SU-DHL-6 (cell line): ENCODE measurements at regions not wholly inside any gene's neighbourhood (a gene's known extent, or its start where the extent isn't known, plus 50 kb on each side); places are given as distances from the start of the nearest gene placed in this dataset.

Experiments
- H2AFZ ChIP-seq: fragments of 200-600 bp; sonication (generic); 2 replicates; pipeline ENCODE4 v1.6.1; 2014; ENCODE audit warnings: low read depth, mild to moderate bottlenecking, moderate library complexity, mixed read lengths, antibody characterized with exemption, low read length; ENCODE audit not compliant: severe bottlenecking
- H3F3A ChIP-seq: fragments of 200-600 bp; shearing (Covaris generic); 2 replicates; pipeline ENCODE4 v1.6.0; 2016; ENCODE audit warnings: antibody characterized with exemption, mild to moderate bottlenecking; ENCODE audit not compliant: insufficient read depth
- H3K27ac ChIP-seq: fragments of 200-600 bp; sonication (generic); 2 replicates; pipeline ENCODE4 v1.5.1; 2016; ENCODE audit warnings: low read depth, mild to moderate bottlenecking, low read length, moderate library complexity, mixed read lengths
- H3K27me3 ChIP-seq: fragments of 200-600 bp; sonication (generic), shearing (Covaris generic); 2 replicates; pipeline ENCODE4 v1.6.0; 2014; ENCODE audit warnings: mild to moderate bottlenecking, low read length
- H3K36me3 ChIP-seq: fragments of 200-600 bp; sonication (generic); 2 replicates; pipeline ENCODE4 v1.6.1; 2014; ENCODE audit warnings: mild to moderate bottlenecking, low read length, mixed read lengths
- H3K4me2 ChIP-seq: fragments of 300-600, 200-600 bp; shearing (Covaris generic), sonication (generic); 2 replicates; pipeline ENCODE4 v1.6.0; 2014; ENCODE audit warnings: low read length, low read depth, mild to moderate bottlenecking; ENCODE audit not compliant: poor library complexity, severe bottlenecking
- H3K4me3 ChIP-seq: fragments of 200-600 bp; sonication (generic); 2 replicates; pipeline ENCODE4 v1.5.1; 2014; ENCODE audit warnings: antibody characterized with exemption, low read length, mild to moderate bottlenecking, mixed read lengths; ENCODE audit not compliant: insufficient read depth, poor library complexity, severe bottlenecking
- H3K79me2 ChIP-seq: fragments of 200-600 bp; sonication (generic); 2 replicates; pipeline ENCODE4 v1.6.1; 2014; ENCODE audit warnings: mild to moderate bottlenecking, low read length, moderate library complexity; ENCODE audit not compliant: insufficient read depth
- H3K9ac ChIP-seq: fragments of 200-600 bp; sonication (generic); 2 replicates; pipeline ENCODE4 v1.7.0; 2014; ENCODE audit warnings: mild to moderate bottlenecking, low read length
- H3K9me2 ChIP-seq: fragments of 200-600 bp; sonication (generic); replicated peaks from 2 replicates; pipeline ENCODE4 v1.6.1; 2014; ENCODE audit warnings: low read length; ENCODE audit not compliant: insufficient read depth
- H3K9me3 ChIP-seq: fragments of 200-600 bp; sonication (generic); 2 replicates; pipeline ENCODE4 v1.6.1; 2014; ENCODE audit warnings: low read length, mixed read lengths; ENCODE audit not compliant: insufficient read depth
- H4K20me1 ChIP-seq: fragments of 200-600 bp; sonication (generic); 2 replicates; pipeline ENCODE4 v1.6.1; 2014; ENCODE audit warnings: low read depth, mild to moderate bottlenecking, antibody characterized with exemption, low read length, moderate library complexity, mixed read lengths
- EZH2phosphoT487 ChIP-seq: fragments of 200-600 bp; sonication (generic), shearing (Covaris generic); conservative IDR thresholded peaks from 2 replicates; pipeline ENCODE4 v1.6.1; 2018; ENCODE audit warnings: mild to moderate bottlenecking, antibody characterized with exemption, low read length, moderate library complexity, mixed read lengths
- TF ChIP-seq, protein P1 (sequence below): fragments of 200-600 bp; sonication (generic); IDR thresholded peaks from one replicate; pipeline ENCODE4 v1.5.1; 2017; ENCODE audit warnings: antibody characterized with exemption, mild to moderate bottlenecking, low read length, moderate library complexity; ENCODE audit not compliant: insufficient read depth, poor library complexity, severe bottlenecking

DNA sequence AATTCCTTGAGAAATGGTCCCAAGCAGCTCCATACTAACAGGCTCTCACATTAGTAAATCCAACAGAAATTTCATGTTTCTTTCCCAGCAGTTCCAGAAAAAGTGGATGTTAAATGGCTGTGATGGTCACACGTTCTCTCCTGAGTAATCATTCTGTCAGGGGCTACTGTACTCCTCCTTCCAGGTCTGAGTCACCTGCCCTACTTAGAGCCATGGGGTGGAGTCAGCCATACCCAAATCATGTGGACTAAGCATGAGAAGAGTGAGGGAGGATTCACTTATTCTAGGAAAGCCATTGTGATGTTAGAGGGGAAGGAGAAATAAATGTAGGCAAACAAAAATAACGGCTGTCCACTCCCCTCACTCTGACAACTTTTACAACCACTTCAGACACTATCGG is 547.2 kb downstream of the CSNK1G3 start:
- no peaks in the 10 kb centered on the region for H4K20me1 ChIP-seq
- no peak overlapping the region for H3K4me3 ChIP-seq
- TF ChIP-seq, protein P1, sequence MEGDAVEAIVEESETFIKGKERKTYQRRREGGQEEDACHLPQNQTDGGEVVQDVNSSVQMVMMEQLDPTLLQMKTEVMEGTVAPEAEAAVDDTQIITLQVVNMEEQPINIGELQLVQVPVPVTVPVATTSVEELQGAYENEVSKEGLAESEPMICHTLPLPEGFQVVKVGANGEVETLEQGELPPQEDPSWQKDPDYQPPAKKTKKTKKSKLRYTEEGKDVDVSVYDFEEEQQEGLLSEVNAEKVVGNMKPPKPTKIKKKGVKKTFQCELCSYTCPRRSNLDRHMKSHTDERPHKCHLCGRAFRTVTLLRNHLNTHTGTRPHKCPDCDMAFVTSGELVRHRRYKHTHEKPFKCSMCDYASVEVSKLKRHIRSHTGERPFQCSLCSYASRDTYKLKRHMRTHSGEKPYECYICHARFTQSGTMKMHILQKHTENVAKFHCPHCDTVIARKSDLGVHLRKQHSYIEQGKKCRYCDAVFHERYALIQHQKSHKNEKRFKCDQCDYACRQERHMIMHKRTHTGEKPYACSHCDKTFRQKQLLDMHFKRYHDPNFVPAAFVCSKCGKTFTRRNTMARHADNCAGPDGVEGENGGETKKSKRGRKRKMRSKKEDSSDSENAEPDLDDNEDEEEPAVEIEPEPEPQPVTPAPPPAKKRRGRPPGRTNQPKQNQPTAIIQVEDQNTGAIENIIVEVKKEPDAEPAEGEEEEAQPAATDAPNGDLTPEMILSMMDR: no peak
- TF ChIP-seq EZH2phosphoT487: no peak
- H3K9me3 ChIP-seq: no peaks in the 10 kb centered on the region; the same call in 1 of the 2 replicates
- no peak overlapping the region for H3K27ac ChIP-seq
- H2AFZ ChIP-seq: no peak overlapping the region
- H3K9ac ChIP-seq: no peak overlapping the region
- H3K9me2 ChIP-seq: no peaks in the 10 kb centered on the region
- H3K4me2 ChIP-seq: no peak overlapping the region
- no peaks in the 10 kb centered on the region for H3K36me3 ChIP-seq
- H3K27me3 ChIP-seq: no peaks in the 10 kb centered on the region
- H3F3A ChIP-seq: peaks cover 19% of the 10 kb centered on the region
- no peaks in the 10 kb centered on the region for H3K79me2 ChIP-seq

GRCh38 chr5:124057724-124058231 is 545.8 kb downstream of the CSNK1G3 start:
- Histone ChIP-seq H3K79me2 (no peaks in the 10 kb centered on the region), H3K9me3 (no peaks in the 10 kb centered on the region), H3K4me3 (peak overlapping the region; percentile 20), H2AFZ (peak overlapping the region; percentile 86), H3K9ac (peak overlapping the region; percentile 50), H3K9me2 (no peaks in the 10 kb centered on the region), H3K27ac (peak overlapping the region; percentile 87), H4K20me1 (no peaks in the 10 kb centered on the region), H3K36me3 (no peaks in the 10 kb centered on the region), H3K4me2 (peak overlapping the region; percentile 74), H3K27me3 (no peaks in the 10 kb centered on the region), H3F3A (peaks cover 19% of the 10 kb centered on the region)
- TF ChIP-seq EZH2phosphoT487: no peak
- TF ChIP-seq, protein P1: no peak

DNA sequence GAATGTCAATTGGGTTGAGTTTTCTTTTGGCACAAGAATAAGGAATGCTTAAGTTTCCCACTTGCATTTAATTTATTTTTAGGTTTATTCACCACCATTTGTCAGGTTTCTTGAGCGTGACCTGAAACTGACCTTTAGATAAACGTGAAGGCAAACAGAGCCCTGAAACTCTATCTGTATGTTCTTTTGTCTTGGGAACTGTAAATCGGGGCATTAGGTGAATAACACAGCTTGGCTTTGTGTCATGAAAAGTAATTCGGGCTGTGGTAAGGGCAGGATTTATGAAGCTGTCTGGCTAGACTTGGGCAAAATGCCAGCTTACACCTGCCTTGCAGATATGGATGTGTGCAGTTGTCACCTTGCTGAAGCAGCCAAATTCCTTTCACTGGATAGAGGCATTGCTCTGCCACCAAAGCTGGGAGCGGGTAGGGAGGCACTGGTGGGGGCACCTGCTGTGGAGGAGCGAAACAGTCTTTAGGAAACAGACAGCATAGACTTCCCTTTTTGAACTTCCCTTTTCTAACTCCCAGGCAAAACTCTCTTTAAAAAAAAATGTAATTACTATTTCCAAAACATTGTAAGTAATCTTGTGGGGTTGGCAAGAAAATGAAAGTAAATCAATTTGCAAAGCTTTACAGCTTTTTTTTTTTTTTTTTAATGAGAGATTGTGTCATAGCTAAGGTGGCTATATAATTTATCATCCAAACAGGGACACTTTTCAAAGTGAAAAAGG is 545.2 kb downstream of the CSNK1G3 start:
- peak overlapping the region; percentile 74 for H3K4me2 ChIP-seq

More for the DNA sequence above, 545.2 kb downstream of the CSNK1G3 start:
- Histone ChIP-seq H3K79me2 (no peaks in the 10 kb centered on the region), H3K9me2 (no peaks in the 10 kb centered on the region), H3K27ac (peak overlapping the region; percentile 87), H4K20me1 (no peaks in the 10 kb centered on the region), H3K9me3 (no peaks in the 10 kb centered on the region), H2AFZ (peak overlapping the region; percentile 86), H3K27me3 (no peaks in the 10 kb centered on the region), H3F3A (peaks cover 19% of the 10 kb centered on the region), H3K36me3 (no peaks in the 10 kb centered on the region), H3K4me3 (peak overlapping the region; percentile 20), H3K9ac (peak overlapping the region; percentile 50)
- TF ChIP-seq EZH2phosphoT487: no peak
- TF ChIP-seq, protein P1: no peak
